Fibroblast of the aortic adventitia (primary cell): ENCODE measurements at regions not wholly inside any gene's neighbourhood (a gene's known extent, or its start where the extent isn't known, plus 50 kb on each side); places are given as distances from the start of the nearest gene placed in this dataset.

ENCODE experiments used
- DNase-seq: peaks from one replicate; pipeline ENCODE4 v3.0.0-alpha.2; 2010; ENCODE audit warnings: low read depth
- H3K4me3 ChIP-seq: 2 replicates; pipeline ENCODE4 v1.5.1; 2011; ENCODE audit warnings: low read depth, mild to moderate bottlenecking, control low read depth, low read length, moderate library complexity
- CTCF ChIP-seq: IDR thresholded peaks from 2 replicates; pipeline ENCODE4 v1.5.1; 2011; ENCODE audit warnings: mild to moderate bottlenecking, low read length, control low read depth, inconsistent platforms; ENCODE audit not compliant: insufficient read depth

GRCh38 chr14:22073801-22074200 lies 400.2 kb upstream of the OR4E1 start:
- TF ChIP-seq CTCF, result no peak
- H3K4me3 ChIP-seq, result no peak overlapping the region
- DNase-seq, result no peak

GRCh38 chr14:22071006-22071405 lies 397.4 kb upstream of the OR4E1 start:
- H3K4me3 ChIP-seq, result no peak overlapping the region
- no peak for TF ChIP-seq CTCF
- DNase-seq, result no peak

GRCh38 chr14:22070119-22070982 lies 396.7 kb upstream of the OR4E1 start:
- no peak for DNase-seq
- no peak overlapping the region for H3K4me3 ChIP-seq
- no peak for TF ChIP-seq CTCF

GRCh38 chr14:22065347-22065746 lies 391.7 kb upstream of the OR4E1 start:
- TF ChIP-seq CTCF, result no peak
- no peak overlapping the region for H3K4me3 ChIP-seq

GRCh38 chr14:22059201-22059600 lies 385.6 kb upstream of the OR4E1 start:
- DNase-seq, result no peak
- H3K4me3 ChIP-seq, result no peak overlapping the region
- no peak for TF ChIP-seq CTCF

More at GRCh38 chr14:22065347-22065746, 391.7 kb upstream of the OR4E1 start:
- no peak for DNase-seq

GRCh38 chr14:22052795-22053194 lies 379.2 kb upstream of the OR4E1 start:
- no peak for DNase-seq
- no peak overlapping the region for H3K4me3 ChIP-seq
- no peak for TF ChIP-seq CTCF

GRCh38 chr14:22047115-22047514 lies 373.5 kb upstream of the OR4E1 start:
- TF ChIP-seq CTCF, result no peak
- no peak overlapping the region for H3K4me3 ChIP-seq
- no peak for DNase-seq
